SJCRH30 (cell line): ENCODE measurements at regions not wholly inside any gene's neighbourhood (a gene's known extent, or its start where the extent isn't known, plus 50 kb on each side); places are given as distances from the start of the nearest gene placed in this dataset.

Experiments
- DNase-seq, 2 experiments: peaks; one replicate each; pipeline ENCODE4 v3.0.0-alpha.2; 2015 to 2020
- H3K27ac ChIP-seq: fragments of 250-450 bp; sonication (Bioruptor Pico); 2 replicates; pipeline ENCODE4 v1.5.1; 2020; ENCODE audit warnings: mild to moderate bottlenecking, moderate library complexity
- H3K27me3 ChIP-seq: fragments of 250-450 bp; sonication (Bioruptor Pico); 2 replicates; pipeline ENCODE4 v1.5.1; 2020; ENCODE audit warnings: mild to moderate bottlenecking, moderate library complexity
- H3K36me3 ChIP-seq: fragments of 250-450 bp; sonication (Bioruptor Pico); 2 replicates; pipeline ENCODE4 v1.5.1; 2020; ENCODE audit warnings: mild to moderate bottlenecking, moderate library complexity
- H3K4me1 ChIP-seq: fragments of 250-450 bp; sonication (Bioruptor Pico); 2 replicates; pipeline ENCODE4 v1.5.1; 2020; ENCODE audit warnings: mild to moderate bottlenecking, moderate library complexity
- H3K4me3 ChIP-seq: fragments of 250-450 bp; sonication (Bioruptor Pico); 2 replicates; pipeline ENCODE4 v1.5.1; 2020; ENCODE audit warnings: mild to moderate bottlenecking, moderate library complexity
- H3K9me3 ChIP-seq: fragments of 250-450 bp; sonication (Bioruptor Pico); replicated peaks from 2 replicates; pipeline ENCODE4 v1.5.1; 2020; ENCODE audit warnings: mild to moderate bottlenecking, moderate library complexity

DNA sequence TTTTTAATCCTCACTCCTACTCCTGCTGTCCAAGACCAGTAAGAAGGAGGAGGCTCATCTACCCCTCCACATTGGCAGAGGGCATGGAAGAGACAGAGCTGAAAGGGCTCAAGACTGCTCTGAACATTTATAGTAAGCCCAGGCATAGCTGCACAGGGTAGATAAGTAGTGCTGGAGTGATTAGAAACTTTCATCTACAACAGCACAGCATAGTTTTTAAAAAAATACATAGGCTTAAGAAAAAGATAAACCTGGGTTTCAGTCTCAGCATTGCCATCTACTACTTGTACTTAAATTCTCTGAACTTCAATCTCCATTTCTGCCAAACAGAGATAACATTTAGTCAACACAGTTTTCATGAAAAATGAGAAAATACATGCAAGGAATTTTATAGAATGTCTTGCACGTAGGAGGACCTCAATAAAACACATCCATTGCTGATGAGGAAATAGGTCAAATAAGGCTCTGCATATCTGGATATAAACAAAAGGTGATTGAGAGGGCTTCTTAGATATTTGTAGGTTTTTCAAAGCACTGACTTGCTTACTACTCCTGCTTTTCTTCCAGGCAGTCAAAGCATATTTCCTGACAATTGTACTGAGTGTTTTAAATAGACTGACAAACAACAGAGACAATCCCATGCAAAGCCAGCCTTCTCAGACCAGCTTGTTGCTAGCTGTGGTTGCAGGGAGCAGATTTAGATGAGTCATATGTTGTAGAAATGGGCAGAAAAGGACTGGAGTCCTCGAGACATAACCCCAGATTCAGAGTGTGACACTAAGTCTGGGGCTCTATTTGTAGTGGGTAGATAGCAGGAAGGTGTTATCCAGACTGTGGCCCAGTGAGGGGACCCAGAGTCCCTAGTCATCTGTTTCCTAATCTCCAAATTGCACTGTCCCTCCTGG is 107.4 kb upstream of the TAB2 start:
- no peak for DNase-seq
- H3K4me1 ChIP-seq, result no peaks in the 10 kb centered on the region
- no peaks in the 10 kb centered on the region for H3K36me3 ChIP-seq
- no peak overlapping the region for H3K27ac ChIP-seq
- no peaks in the 10 kb centered on the region for H3K27me3 ChIP-seq
- no peak overlapping the region for H3K4me3 ChIP-seq
- H3K9me3 ChIP-seq, result no peaks in the 10 kb centered on the region

DNA sequence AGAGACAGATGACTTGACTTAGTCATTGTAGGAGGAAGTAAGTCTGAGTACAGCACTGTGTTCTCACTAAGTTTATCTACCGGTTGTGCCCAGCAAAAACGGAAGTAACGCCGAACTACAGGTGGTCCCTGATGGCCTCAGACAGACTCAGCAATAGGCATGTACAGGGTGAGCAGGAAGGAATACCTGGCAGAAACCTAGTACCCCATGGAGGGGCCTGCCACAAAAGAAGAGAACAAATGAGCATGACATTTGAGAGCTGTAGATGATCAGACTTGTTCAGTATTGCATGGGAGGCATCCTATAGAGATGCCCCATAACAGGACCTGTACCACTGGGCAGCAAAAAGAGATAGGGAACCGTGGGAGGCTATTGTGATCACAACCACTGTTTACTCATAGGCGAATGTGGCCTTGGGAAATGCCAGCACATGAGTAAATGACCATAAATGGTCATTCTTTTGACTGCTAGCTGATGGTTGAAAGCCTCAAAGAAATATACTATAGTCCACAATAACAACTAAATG is 106.4 kb upstream of the TAB2 start:
- H3K27ac ChIP-seq, result no peak overlapping the region
- DNase-seq, result no peak
- H3K27me3 ChIP-seq, result no peaks in the 10 kb centered on the region
- H3K9me3 ChIP-seq, result no peaks in the 10 kb centered on the region
- H3K36me3 ChIP-seq, result no peaks in the 10 kb centered on the region
- H3K4me3 ChIP-seq, result no peak overlapping the region
- no peaks in the 10 kb centered on the region for H3K4me1 ChIP-seq

DNA sequence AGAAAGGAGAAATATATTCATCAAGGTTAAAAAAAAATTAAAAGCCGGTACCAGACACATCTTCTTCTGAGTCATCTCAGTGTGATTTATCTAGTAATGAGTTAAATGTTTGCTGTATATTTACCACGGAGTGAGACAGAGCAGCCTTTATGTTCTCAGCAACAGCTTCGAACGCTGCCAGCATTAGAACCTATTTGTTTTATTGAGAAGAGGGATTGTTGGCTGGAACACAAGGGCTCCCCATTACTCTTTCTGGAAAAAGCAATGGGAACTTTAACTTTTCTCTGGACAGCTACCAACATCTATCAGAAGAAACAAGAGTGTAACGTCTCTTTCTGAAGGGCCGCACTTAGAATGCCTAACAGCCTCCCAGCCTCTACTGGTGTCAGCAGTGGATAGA is 105.3 kb upstream of the TAB2 start:
- Histone ChIP-seq H3K27me3 (no peaks in the 10 kb centered on the region), H3K9me3 (no peaks in the 10 kb centered on the region), H3K4me1 (no peaks in the 10 kb centered on the region), H3K27ac (no peak overlapping the region), H3K4me3 (no peak overlapping the region), H3K36me3 (no peaks in the 10 kb centered on the region)
- DNase-seq, result no peak

DNA sequence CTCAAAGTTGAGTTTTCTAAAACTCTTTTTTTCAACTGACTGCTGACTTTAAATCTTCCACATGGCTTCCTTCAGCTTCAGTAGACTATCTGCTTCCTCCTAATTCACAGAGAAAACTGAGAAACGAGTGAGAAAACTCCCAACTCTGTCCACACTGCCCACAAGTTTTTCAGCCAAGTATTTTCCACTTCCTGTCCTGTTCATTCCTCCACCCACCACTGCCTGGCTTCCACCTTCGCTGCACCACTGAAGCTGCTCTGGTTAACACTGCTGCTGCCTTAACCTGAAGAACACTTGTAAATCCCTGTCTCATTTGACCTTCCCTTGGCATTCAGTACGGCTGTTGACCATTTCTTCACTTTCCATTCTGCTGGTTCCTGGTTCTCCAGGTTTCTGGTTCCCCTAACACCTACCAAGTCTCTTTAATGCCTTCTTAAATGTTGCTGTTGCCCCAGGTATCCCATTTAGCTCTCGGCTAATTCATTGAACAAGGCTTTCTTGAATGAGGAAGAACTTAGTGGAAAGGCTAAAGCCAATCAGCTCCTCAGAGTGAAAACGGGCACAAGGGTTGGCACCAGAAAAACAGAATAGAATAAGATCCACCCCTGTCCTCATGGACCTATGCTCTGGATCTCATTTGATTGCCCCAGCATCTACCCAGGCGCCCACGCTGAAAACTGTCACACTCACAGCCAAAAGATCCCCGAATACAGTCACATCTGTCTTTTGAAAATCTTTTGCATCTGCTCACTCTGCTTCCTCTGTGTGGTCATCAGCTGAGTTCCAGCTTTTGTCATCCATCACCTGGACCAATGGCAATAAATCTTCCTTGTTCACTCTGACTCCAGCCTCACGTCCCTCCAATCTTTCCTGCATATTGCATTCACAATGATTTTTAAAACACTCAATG is 104.4 kb upstream of the TAB2 start:
- no peak overlapping the region for H3K27ac ChIP-seq
- no peak overlapping the region for H3K4me3 ChIP-seq
- no peaks in the 10 kb centered on the region for H3K36me3 ChIP-seq
- no peaks in the 10 kb centered on the region for H3K27me3 ChIP-seq
- no peaks in the 10 kb centered on the region for H3K9me3 ChIP-seq
- DNase-seq, result no peak
- no peaks in the 10 kb centered on the region for H3K4me1 ChIP-seq

DNA sequence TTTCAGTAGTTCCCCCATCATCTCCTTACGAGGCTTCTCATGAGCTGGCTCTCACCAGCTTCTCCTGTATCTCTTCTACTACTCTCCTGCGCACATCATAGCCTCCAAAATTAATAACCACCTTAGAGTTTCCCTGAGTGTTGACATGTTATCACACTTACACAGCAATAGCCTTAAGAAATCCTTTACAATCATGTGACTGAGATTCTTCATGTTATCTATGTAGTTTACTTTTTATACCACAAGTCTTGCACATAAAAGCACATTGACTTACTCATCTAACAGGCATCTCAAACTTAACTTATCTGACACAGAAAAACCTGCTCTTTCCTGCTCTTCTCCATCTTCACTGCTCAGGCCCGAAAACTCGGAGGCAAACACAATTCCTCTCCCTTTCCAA is 103.7 kb upstream of the TAB2 start:
- H3K27me3 ChIP-seq, result no peaks in the 10 kb centered on the region

DNA sequence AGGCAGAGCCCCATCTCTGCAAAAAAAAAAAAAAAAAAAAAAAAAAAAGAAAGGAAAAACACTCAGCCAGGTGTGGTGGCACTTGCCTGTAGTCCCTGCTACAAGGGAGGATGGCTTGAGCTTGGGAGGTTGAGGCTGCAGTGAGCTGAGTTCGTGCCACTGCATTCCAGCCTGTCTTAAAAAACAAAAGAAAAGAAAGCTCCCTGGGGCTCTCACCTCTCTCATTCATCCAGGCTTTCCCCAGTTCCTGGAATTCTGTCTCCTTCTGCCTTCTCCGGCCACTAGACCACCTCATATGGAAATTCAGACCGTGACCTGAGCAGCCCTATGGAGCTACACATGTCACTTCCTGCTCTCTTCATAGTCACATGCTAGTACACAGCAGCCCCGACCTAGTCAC is 101.1 kb upstream of the TAB2 start:
- H3K27me3 ChIP-seq, result no peaks in the 10 kb centered on the region
- no peaks in the 10 kb centered on the region for H3K36me3 ChIP-seq
- H3K4me1 ChIP-seq, result no peaks in the 10 kb centered on the region
- H3K4me3 ChIP-seq, result no peak overlapping the region
- DNase-seq, result no peak
- H3K27ac ChIP-seq, result no peak overlapping the region
- H3K9me3 ChIP-seq, result no peaks in the 10 kb centered on the region

More for the DNA sequence above, 103.7 kb upstream of the TAB2 start:
- H3K27ac ChIP-seq, result no peak overlapping the region
- DNase-seq, result no peak
- H3K4me1 ChIP-seq, result no peaks in the 10 kb centered on the region
- no peaks in the 10 kb centered on the region for H3K36me3 ChIP-seq
- H3K9me3 ChIP-seq, result no peaks in the 10 kb centered on the region
- no peak overlapping the region for H3K4me3 ChIP-seq

DNA sequence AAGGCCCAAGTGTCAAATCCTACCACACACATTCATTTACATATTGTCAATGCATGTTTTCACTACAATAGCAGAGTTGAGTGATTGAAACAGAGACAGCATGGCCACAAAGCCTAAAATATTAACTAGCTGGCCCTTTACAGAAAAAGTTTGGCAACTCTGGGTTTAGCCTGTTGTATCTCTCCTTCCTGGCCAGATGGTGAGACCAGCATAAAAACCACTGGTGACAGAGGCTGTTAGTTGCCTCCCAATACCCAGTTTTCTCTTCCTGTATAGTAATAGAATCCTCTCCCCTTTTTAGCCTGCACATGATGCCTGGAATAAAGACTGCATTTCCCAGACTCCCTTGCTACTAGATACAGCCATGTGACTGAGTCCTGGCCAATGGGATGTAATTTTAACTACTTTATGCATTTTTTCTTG is 100.0 kb upstream of the TAB2 start:
- no peak overlapping the region for H3K27ac ChIP-seq
- H3K4me1 ChIP-seq, result no peaks in the 10 kb centered on the region
- no peaks in the 10 kb centered on the region for H3K36me3 ChIP-seq
- H3K4me3 ChIP-seq, result no peak overlapping the region
- DNase-seq, result no peak
- no peaks in the 10 kb centered on the region for H3K9me3 ChIP-seq
- no peaks in the 10 kb centered on the region for H3K27me3 ChIP-seq

DNA sequence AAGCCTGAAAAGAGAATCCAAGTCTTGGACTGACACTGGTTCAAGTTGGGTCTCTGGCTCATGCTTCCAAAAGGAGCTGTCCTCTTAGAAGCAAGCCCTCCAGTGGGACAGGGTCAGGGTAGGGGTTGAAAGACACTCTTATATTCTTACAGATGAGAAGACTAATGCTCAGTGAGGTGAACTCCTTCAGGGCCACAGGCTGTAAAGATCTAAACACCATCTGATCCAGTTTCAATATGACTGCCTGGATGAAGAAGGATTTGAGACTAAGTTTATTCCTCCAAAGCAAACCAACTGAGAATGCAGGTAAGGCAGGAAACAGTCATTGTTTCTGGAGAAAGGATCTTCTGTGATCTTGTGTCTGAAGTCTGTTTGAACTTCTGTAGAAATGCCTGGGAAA is 99.0 kb upstream of the TAB2 start:
- no peak overlapping the region for H3K4me3 ChIP-seq

DNA sequence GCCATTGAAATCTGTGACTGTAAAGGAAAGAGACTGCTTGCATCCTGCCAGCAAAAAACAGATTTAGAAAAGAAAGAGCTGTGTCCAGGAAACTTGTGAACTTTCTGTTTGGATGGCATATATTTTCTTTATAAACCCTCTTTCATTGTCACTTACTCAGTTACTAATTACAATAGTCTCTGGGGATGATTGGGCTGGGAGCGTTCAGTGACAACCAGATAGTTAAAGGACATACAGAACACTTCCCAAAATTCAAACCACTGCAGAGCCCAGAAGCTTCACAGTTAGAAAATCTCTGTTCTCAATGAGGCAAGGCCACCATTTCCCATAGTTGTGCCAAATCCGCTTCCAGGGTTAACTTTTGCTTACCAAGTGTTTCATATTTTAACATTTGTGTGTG is 98.6 kb upstream of the TAB2 start:
- H3K27me3 ChIP-seq, result no peaks in the 10 kb centered on the region
- H3K9me3 ChIP-seq, result no peaks in the 10 kb centered on the region
- no peak overlapping the region for H3K27ac ChIP-seq
- no peak overlapping the region for H3K4me3 ChIP-seq
- H3K4me1 ChIP-seq, result peaks cover 13% of the 10 kb centered on the region
- no peak for DNase-seq
- no peaks in the 10 kb centered on the region for H3K36me3 ChIP-seq

More for the DNA sequence above, 99.0 kb upstream of the TAB2 start:
- H3K9me3 ChIP-seq, result no peaks in the 10 kb centered on the region
- H3K4me1 ChIP-seq, result peaks cover 8% of the 10 kb centered on the region
- no peak for DNase-seq
- H3K27ac ChIP-seq, result no peak overlapping the region
- no peaks in the 10 kb centered on the region for H3K27me3 ChIP-seq
- no peaks in the 10 kb centered on the region for H3K36me3 ChIP-seq

DNA sequence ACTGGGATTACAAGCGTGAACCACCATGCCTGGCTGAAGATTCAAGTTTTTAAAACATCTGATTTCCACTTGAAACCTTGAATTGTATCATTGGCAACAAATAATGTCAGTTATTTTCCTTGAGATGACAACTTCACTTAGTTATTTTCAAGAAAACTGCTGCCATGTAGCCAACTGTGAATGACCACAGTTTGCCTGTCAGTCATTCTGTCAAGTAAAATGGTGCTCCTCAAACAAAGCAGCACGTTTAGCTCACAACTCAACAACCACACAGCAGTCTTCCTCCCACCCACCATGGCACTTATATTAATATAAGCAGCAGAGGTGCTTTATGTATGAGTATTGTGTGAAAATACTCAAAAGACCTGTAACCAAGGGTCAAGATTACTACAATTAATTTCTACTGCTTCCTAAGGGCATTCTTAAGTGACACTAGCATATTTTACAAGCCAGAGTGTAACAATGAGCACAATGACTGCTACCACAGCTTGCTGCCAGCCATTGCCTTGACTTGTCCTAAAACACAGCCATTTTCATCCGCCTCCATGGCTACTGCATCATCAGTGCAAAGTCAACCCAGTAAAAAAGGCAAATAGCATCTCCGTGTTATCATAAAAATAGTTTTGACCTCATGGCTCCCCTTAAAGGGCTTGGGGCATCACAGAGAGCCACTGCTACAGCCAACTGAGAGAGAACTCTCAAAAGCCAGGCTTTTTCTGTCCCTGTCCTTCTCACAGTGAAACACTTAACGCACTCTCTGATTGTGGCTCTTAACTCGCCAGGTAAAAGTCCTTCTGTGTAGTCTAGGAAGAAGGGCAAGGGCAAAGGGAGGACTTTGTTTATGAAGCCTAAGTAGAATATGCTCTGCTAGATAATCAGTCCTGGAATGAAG is 96.4 kb upstream of the TAB2 start:
- no peak for DNase-seq
- Histone ChIP-seq H3K27ac (no peak overlapping the region), H3K9me3 (no peaks in the 10 kb centered on the region)

DNA sequence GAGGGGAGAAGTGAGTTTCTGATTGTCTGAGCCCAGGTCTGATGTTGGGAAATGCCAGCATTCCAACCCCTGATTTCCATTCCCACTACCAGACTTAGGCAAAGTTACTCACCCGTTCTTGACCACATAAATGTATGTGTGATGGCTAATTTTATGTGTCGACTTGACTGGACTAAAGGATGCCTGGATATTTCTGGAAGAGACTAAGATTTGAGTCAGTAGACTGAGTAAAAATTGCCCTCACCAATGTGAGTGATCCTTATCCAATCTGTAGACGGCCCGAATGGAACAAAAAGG is 95.8 kb upstream of the TAB2 start:
- Histone ChIP-seq H3K9me3 (no peaks in the 10 kb centered on the region), H3K27ac (no peak overlapping the region), H3K36me3 (no peaks in the 10 kb centered on the region), H3K27me3 (no peaks in the 10 kb centered on the region), H3K4me1 (peaks cover 27% of the 10 kb centered on the region), H3K4me3 (no peak overlapping the region)
- no peak for DNase-seq

More for the DNA sequence above, 96.4 kb upstream of the TAB2 start:
- no peaks in the 10 kb centered on the region for H3K27me3 ChIP-seq
- H3K4me1 ChIP-seq, result peaks cover 24% of the 10 kb centered on the region
- H3K36me3 ChIP-seq, result no peaks in the 10 kb centered on the region
- no peak overlapping the region for H3K4me3 ChIP-seq

DNA sequence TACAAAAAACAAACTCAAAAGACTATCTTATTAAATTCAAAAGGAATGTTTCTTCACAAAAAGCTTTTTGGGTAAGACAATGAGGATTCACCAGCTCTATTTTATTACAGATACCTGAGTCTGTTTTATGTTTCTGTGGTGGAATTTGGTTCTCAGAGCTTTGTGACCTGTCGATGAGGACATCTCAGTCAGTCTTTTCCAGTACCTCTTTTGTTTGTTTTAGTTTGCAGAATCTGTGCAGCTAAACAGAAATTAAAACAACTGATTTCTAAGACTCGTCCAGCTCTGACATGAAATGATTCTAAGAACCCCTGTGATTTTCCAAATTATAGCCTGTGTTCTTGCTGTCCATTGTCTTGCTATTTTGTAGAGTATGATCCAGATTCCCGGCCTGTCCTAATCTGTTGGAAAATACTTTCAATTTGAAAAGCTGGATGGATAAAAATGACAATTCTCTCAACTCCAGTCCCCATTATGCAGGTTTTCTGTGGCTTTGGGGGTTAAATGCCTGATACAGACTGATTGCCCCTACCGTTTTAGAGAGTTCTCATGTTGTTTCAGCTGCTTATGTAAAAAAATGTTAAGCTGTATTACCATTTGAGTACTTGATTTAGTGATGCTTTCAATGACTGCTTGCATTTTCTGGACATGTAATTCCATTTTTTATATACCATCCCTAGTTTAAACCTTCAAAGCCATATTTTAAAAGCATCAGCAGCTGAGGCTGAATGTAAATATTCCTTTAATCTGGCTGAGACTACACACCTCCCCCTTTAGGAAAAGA is 94.2 kb upstream of the TAB2 start:
- Histone ChIP-seq H3K4me3 (no peak overlapping the region), H3K27ac (peak overlapping the region; percentile 18; the same call in 1 of the 2 replicates), H3K27me3 (no peaks in the 10 kb centered on the region), H3K4me1 (peaks cover 36% of the 10 kb centered on the region), H3K9me3 (no peaks in the 10 kb centered on the region), H3K36me3 (no peaks in the 10 kb centered on the region)
- DNase-seq, result peak in 1 of 2 experiments; percentile 54

DNA sequence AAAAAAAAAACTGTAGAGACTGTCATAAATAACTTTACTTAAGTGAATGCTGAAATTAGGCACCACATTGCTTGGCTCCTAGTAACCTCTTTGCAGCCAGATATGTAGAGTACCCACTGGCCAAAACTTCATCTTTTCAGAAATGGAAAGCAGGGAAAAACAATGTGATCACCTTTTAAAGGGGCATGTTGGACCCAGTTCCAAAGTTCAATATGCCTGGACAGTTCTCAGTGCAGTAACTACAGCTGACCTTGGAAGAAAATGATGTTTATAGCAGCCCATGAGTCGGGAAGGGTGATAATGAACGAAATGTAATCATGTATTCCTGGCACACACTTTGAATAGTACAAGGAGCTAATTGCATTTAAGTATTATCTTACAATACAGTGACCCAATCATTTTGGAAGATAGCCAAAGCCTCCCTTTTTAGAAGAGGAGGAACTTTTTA is 93.6 kb upstream of the TAB2 start:
- Histone ChIP-seq H3K27ac (no peak overlapping the region; the same call in 1 of the 2 replicates), H3K36me3 (no peaks in the 10 kb centered on the region), H3K27me3 (no peaks in the 10 kb centered on the region), H3K4me1 (peaks cover 41% of the 10 kb centered on the region), H3K9me3 (no peaks in the 10 kb centered on the region), H3K4me3 (no peak overlapping the region)
- no peak for DNase-seq

DNA sequence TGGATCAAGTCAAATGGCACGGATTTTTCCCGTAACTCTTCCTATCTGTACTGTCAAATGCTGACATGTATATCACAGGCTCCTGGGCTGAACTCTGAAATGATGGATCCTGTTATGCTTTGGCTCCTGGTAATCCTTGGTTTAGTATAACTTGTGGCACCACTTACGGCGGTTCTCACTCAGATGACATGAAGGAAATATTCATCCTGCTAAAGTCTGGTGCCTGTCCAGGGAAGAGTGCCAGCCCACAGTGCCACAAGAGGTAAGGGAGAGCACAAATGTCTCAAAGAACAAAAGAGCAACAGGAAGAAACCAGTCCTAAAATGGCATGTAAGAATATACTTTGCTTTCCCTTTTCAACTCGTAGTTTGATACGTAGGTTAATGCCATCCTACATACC is 93.1 kb upstream of the TAB2 start:
- no peaks in the 10 kb centered on the region for H3K27me3 ChIP-seq
- peaks cover 44% of the 10 kb centered on the region for H3K4me1 ChIP-seq
- H3K4me3 ChIP-seq, result no peak overlapping the region
- no peaks in the 10 kb centered on the region for H3K9me3 ChIP-seq
- DNase-seq, result no peak
- H3K27ac ChIP-seq, result no peak overlapping the region
- no peaks in the 10 kb centered on the region for H3K36me3 ChIP-seq
